Keratinocyte (primary cell): ENCODE measurements at regions not wholly inside any gene's neighbourhood (a gene's known extent, or its start where the extent isn't known, plus 50 kb on each side); places are given as distances from the start of the nearest gene placed in this dataset.
"Not testable (repeated sequence)": the region's sequence is repeated elsewhere in the genome, so short reads cannot be mapped to it uniquely, and the experiment has no call there.

Experiments
- DNase-seq: peaks from one replicate; pipeline ENCODE4 v3.0.0-alpha.2; 2011; ENCODE audit warnings: low read depth, missing footprints, low spot score
- FAIRE-seq: peaks from 2 replicates; lab custom pipeline; 2011; peaks lifted over from hg19 to GRCh38; lab: Jason Lieb, UNC
- H2AFZ ChIP-seq: 2 replicates; pipeline ENCODE4 v1.6.0; 2012; ENCODE audit warnings: low read length, control low read depth, inconsistent platforms; ENCODE audit not compliant: control insufficient read depth
- H3K27ac ChIP-seq: 2 replicates; pipeline ENCODE4 v1.5.1; 2011; ENCODE audit warnings: low read length; ENCODE audit not compliant: control insufficient read depth, insufficient read depth
- H3K27me3 ChIP-seq: 3 replicates; pipeline ENCODE4 v1.6.0; 2011; ENCODE audit warnings: low read length; ENCODE audit not compliant: control insufficient read depth, insufficient read depth; ENCODE audit errors: extremely low read depth
- H3K36me3 ChIP-seq, 2 experiments: 2 replicates in 1 of 2; 3 replicates in 1 of 2; pipeline ENCODE4 v1.5.1; 2011; ENCODE audit warnings: low read length in 2 of 2, mild to moderate bottlenecking in 1 of 2; ENCODE audit not compliant: control insufficient read depth in 2 of 2, insufficient read depth in 2 of 2; ENCODE audit errors: extremely low read depth in 1 of 2
- H3K4me1 ChIP-seq: 3 replicates; pipeline ENCODE4 v1.5.1; 2011; ENCODE audit warnings: low read length; ENCODE audit not compliant: control insufficient read depth, insufficient read depth; ENCODE audit errors: extremely low read depth
- H3K4me2 ChIP-seq: 3 replicates; pipeline ENCODE4 v1.6.0; 2011; ENCODE audit warnings: low read depth, low read length; ENCODE audit not compliant: control insufficient read depth, insufficient read depth; ENCODE audit errors: extremely low read depth
- H3K4me3 ChIP-seq, 3 experiments: fragments of 200-600 bp in 1 of 3; sonication (generic) in 1 of 3; 2 replicates in 2 of 3; 3 replicates in 1 of 3; pipeline ENCODE4 v1.5.1; 2011 to 2016; ENCODE audit warnings: low read length in 3 of 3, mild to moderate bottlenecking in 3 of 3, control low read depth in 2 of 3, inconsistent platforms in 1 of 3, low read depth in 1 of 3, mixed read lengths in 1 of 3, mixed run types in 1 of 3, moderate library complexity in 1 of 3; ENCODE audit not compliant: control insufficient read depth in 2 of 3, insufficient read depth in 2 of 3; ENCODE audit errors: extremely low read depth in 1 of 3
- H3K79me2 ChIP-seq: 2 replicates; pipeline ENCODE4 v1.6.0; 2012; ENCODE audit warnings: low read length; ENCODE audit not compliant: control insufficient read depth, insufficient read depth
- H3K9ac ChIP-seq: 3 replicates; pipeline ENCODE4 v1.6.0; 2011; ENCODE audit warnings: low read length; ENCODE audit not compliant: control insufficient read depth, insufficient read depth; ENCODE audit errors: extremely low read depth
- H3K9me1 ChIP-seq: 3 replicates; pipeline ENCODE4 v1.6.0; 2011; ENCODE audit warnings: low read length; ENCODE audit not compliant: control insufficient read depth, insufficient read depth; ENCODE audit errors: extremely low read depth
- H3K9me3 ChIP-seq: 2 replicates; pipeline ENCODE4 v1.5.1; 2012; ENCODE audit warnings: low read depth, low read length; ENCODE audit not compliant: control insufficient read depth
- H4K20me1 ChIP-seq: 3 replicates; pipeline ENCODE4 v1.6.0; 2011; ENCODE audit warnings: low read length; ENCODE audit not compliant: control insufficient read depth, insufficient read depth; ENCODE audit errors: extremely low read depth
- EZH2 ChIP-seq: IDR thresholded peaks from one replicate; pipeline ENCODE4 v1.6.1; 2012; ENCODE audit warnings: inconsistent platforms, mild to moderate bottlenecking, low read length, moderate library complexity
- dilution Hi-C: fragments of 300-500 bp; cut with MboI; formaldehyde crosslinking; loops from one replicate; pipeline ENCODE4 v1.7.0; 2020; ENCODE audit warnings: low sequenced_read_pairs; ENCODE audit not compliant: extremely low pct_ligation_motif_present
- TF ChIP-seq, protein P1 (sequence below), 3 experiments: IDR thresholded peaks in 1 of 3; conservative IDR thresholded peaks in 1 of 3; optimal IDR thresholded peaks in 1 of 3; 2 replicates in 2 of 3; 3 replicates in 1 of 3; pipeline versions ENCODE3 to v1.5.1; 2011; ENCODE audit warnings: low read length in 3 of 3, mild to moderate bottlenecking in 3 of 3, moderate library complexity in 2 of 3, control low read depth in 1 of 3, inconsistent platforms in 1 of 3; ENCODE audit not compliant: insufficient read depth in 2 of 3; ENCODE audit errors: extremely low read depth in 1 of 3

DNA sequence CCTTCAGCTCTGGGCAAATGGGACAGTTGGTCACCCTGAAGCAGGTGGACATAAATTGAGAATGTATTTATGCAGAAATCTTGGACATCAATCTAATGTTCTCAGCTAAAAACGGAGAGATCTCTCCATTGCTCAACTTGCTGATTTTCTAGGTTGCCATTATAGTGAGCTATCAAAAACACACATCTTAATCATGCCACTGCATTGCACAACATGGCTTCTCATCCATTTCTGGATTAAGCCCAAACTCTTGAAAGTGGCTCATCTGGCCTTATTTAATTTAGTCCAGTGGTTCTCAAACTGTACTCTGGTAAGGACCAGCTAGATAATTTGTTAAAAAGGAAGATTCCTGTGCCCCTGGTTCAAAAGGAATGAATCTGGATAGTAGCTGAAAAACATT lies 324.9 kb upstream of the CITED2 start:
- DNase-seq = no peak
- no peak for FAIRE-seq
- no peaks in the 10 kb centered on the region for H3K9me3 ChIP-seq
- H2AFZ ChIP-seq = no peak overlapping the region
- dilution Hi-C loops = no loop called here
- no peak overlapping the region for H3K4me2 ChIP-seq
- no peaks in the 10 kb centered on the region for H3K27me3 ChIP-seq
- TF ChIP-seq, protein P1, sequence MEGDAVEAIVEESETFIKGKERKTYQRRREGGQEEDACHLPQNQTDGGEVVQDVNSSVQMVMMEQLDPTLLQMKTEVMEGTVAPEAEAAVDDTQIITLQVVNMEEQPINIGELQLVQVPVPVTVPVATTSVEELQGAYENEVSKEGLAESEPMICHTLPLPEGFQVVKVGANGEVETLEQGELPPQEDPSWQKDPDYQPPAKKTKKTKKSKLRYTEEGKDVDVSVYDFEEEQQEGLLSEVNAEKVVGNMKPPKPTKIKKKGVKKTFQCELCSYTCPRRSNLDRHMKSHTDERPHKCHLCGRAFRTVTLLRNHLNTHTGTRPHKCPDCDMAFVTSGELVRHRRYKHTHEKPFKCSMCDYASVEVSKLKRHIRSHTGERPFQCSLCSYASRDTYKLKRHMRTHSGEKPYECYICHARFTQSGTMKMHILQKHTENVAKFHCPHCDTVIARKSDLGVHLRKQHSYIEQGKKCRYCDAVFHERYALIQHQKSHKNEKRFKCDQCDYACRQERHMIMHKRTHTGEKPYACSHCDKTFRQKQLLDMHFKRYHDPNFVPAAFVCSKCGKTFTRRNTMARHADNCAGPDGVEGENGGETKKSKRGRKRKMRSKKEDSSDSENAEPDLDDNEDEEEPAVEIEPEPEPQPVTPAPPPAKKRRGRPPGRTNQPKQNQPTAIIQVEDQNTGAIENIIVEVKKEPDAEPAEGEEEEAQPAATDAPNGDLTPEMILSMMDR (optimal IDR thresholded peaks at IDR 0.05 in 1 of 3, IDR thresholded peaks at IDR 0.05 in 1 of 3, conservative IDR thresholded peaks at IDR 0.05 in 1 of 3; ENCODE audit: extremely low read depth in 1 of 3, insufficient read depth in 2 of 3, low read length in 3 of 3) = no peak
- TF ChIP-seq EZH2 = no peak
- H3K4me3 ChIP-seq = no peak overlapping the region
- no peaks in the 10 kb centered on the region for H3K4me1 ChIP-seq
- H3K9ac ChIP-seq = no peak overlapping the region
- H3K36me3 ChIP-seq = no peaks in the 10 kb centered on the region
- no peaks in the 10 kb centered on the region for H3K79me2 ChIP-seq
- H3K9me1 ChIP-seq = no peaks in the 10 kb centered on the region
- no peak overlapping the region for H3K27ac ChIP-seq
- H4K20me1 ChIP-seq = no peaks in the 10 kb centered on the region

DNA sequence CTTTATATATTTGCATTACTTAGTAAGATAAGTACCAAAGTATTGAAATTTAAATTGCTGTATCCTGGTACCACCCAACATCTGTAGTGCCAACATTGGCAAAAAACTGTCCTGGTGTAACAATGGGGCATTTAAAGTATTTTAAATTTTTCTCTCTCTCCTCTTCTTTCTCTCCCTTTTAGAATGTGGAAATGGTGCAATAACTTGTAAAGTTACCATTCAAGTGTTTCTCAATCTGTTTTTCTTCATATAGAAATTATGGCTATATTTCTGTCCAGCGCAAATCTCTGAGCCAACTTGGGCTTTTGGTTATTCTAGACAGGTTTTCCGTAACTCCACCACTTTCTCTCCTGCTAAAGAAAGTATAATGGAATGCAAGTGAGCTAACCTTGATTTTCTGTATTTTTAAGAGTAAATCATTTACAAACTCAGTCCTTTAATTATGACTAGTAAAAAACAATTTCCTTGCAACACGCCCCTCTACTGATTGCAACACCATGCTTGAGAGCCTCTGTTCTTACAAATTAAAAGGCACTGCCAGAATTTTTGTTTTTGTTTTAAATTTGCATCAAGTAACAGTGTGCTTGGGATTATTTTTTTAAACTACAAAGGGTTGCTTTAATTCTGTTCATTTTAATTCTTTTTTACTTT lies 324.2 kb upstream of the CITED2 start:
- Histone ChIP-seq H3K27me3 (no peaks in the 10 kb centered on the region), H3K4me3 (no peak overlapping the region), H3K9me1 (no peaks in the 10 kb centered on the region), H3K27ac (no peak overlapping the region), H2AFZ (no peak overlapping the region), H3K36me3 (no peaks in the 10 kb centered on the region), H3K4me1 (no peaks in the 10 kb centered on the region), H3K4me2 (no peak overlapping the region), H4K20me1 (no peaks in the 10 kb centered on the region), H3K9ac (no peak overlapping the region), H3K9me3 (no peaks in the 10 kb centered on the region), H3K79me2 (no peaks in the 10 kb centered on the region)
- no peak for TF ChIP-seq EZH2
- TF ChIP-seq, protein P1 (optimal IDR thresholded peaks at IDR 0.05 in 1 of 3, IDR thresholded peaks at IDR 0.05 in 1 of 3, conservative IDR thresholded peaks at IDR 0.05 in 1 of 3; ENCODE audit: extremely low read depth in 1 of 3, insufficient read depth in 2 of 3, low read length in 3 of 3) = no peak
- no peak for FAIRE-seq
- dilution Hi-C loops = no loop called here
- no peak for DNase-seq

DNA sequence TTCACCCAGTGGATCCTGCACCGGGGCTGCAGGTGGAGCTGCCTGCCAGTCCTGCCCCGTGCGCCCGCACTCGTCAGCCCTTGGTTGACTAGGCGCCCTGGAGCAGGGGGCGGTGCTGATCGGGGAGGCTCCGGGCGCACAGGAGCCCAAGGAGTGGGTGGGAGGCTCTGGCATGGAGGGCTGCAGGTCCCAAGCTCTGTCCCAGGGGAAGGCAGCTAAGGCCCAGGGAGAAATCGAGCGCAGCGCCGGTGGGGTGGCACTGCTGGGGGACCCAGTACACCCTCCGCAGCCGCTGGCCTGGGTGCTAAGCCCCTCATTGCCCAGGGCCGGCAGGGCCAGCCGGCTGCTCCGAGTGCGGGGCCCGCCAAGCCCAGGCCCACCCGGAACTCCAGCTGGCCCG lies 323.4 kb upstream of the CITED2 start:
- FAIRE-seq, H3K9me1 ChIP-seq, H3K4me2 ChIP-seq, H3K27me3 ChIP-seq, H2AFZ ChIP-seq, H3K27ac ChIP-seq, H3K9me3 ChIP-seq, H3K36me3 ChIP-seq, DNase-seq, H3K9ac ChIP-seq, H3K4me3 ChIP-seq, H3K79me2 ChIP-seq, dilution Hi-C loops, H3K4me1 ChIP-seq, H4K20me1 ChIP-seq: not testable (repeated sequence)

DNA sequence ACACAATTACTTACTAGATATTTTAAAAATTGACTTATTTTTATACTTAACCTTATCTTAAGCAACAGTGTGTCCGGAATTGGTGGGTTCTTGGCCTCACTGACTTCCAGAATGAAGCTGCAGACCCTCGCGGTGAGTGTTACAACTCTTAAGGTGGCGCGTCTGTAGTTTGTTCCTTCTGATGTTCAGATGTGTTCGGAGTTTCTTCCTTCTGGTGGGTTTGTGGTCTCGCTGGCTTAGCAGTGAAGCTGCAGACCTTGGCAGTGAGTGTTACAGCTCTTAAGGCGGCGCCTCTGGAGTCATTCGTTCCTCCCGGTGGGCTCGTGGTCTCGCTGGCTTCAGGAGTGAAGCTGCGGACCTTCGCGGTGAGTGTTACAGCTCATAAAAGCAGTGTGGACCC lies 322.5 kb upstream of the CITED2 start:
- dilution Hi-C loops, H2AFZ ChIP-seq, H3K9me1 ChIP-seq, FAIRE-seq, H3K9me3 ChIP-seq, H4K20me1 ChIP-seq, H3K27ac ChIP-seq, H3K36me3 ChIP-seq, H3K4me3 ChIP-seq, H3K4me2 ChIP-seq, H3K4me1 ChIP-seq, H3K9ac ChIP-seq, H3K27me3 ChIP-seq, H3K79me2 ChIP-seq, DNase-seq: not testable (repeated sequence)
